ENCODE measurements at regions not wholly inside any gene's neighbourhood (a gene's known extent, or its start where the extent isn't known, plus 50 kb on each side); places are given as distances from the start of the nearest gene placed in this dataset.

DNA sequence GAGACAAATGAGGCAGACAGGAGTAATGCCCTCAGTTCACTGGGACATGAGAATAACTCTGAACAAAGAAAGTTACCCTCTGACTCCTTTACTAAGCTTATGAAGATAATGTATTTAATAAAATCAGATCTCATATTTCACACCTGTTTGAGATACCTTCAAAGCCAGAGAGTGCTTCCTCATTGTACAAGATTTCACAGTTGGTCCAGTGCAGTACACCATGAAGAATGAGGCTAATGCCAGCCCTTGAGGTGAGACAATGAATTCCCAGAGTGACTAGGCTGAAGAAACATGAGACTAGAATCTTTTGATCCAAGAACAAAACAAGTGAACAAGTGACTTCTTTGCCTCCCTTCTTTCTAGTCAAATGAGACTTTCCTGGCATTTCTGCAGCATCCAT, 1133.8 kb downstream of the TUSC7 start:
- TF ChIP-seq POLR2A (IDR thresholded peaks at IDR 0.05): no peak
- TF ChIP-seq POLR2AphosphoS5 (IDR thresholded peaks at IDR 0.05): no peak

All from spleen (tissue), 3 donors.